ENCODE measurements at regions not wholly inside any gene's neighbourhood (a gene's known extent, or its start where the extent isn't known, plus 50 kb on each side); places are given as distances from the start of the nearest gene placed in this dataset.

DNA sequence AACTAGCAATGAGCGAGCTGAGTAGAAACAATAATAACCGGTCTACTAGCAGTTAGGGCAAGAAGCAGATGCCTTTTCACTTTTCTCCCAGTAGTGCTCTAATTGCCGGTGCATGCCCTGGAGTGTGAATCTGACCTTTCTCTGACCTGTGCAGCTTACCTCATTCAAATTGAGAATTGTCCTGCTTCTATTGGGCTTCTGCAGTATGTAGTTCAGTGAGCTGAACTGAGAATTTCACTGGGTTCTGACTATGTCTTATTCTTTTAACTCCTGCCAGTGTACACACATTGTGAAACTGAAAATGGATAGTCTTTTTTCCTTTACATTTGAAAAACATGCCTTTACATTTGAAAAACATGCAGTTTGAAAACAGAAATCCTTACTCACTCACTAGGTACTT is 157.9 kb upstream of the GRM3 start:
- intact Hi-C loops (cut with DNase I, micrococcal nuclease), result no loop called here
- Histone ChIP-seq H3K4me3 (ENCODE audit: low read length) (no peak overlapping the region), H3K36me3 (ENCODE audit: insufficient read depth, low read length) (no peaks in the 10 kb centered on the region), H3K9me3 (ENCODE audit: control insufficient read depth in 1 of 2, insufficient read depth in 1 of 2, low read length in 2 of 2) (no peaks in the 10 kb centered on the region), H3K27me3 (ENCODE audit: control insufficient read depth in 1 of 2, insufficient read depth in 2 of 2, low read length in 2 of 2) (no peaks in the 10 kb centered on the region), H3K27ac (ENCODE audit: low read depth in 1 of 2, low read length in 2 of 2) (no peak overlapping the region), H3K4me1 (ENCODE audit: insufficient read depth, low read length) (no peaks in the 10 kb centered on the region)
- Mint-ChIP-seq H3K27me3 (no peaks in the 10 kb centered on the region), H3K4me3 (no peak overlapping the region), H3K27ac (no peak overlapping the region), H3K36me3 (ENCODE audit: low read depth) (no peaks in the 10 kb centered on the region), H3K4me1 (ENCODE audit: low read depth) (no peaks in the 10 kb centered on the region), H3K9me3 (peaks cover 12% of the 10 kb centered on the region)
- CTCF ChIA-PET, result no interaction called here
- TF ChIP-seq, protein P1, sequence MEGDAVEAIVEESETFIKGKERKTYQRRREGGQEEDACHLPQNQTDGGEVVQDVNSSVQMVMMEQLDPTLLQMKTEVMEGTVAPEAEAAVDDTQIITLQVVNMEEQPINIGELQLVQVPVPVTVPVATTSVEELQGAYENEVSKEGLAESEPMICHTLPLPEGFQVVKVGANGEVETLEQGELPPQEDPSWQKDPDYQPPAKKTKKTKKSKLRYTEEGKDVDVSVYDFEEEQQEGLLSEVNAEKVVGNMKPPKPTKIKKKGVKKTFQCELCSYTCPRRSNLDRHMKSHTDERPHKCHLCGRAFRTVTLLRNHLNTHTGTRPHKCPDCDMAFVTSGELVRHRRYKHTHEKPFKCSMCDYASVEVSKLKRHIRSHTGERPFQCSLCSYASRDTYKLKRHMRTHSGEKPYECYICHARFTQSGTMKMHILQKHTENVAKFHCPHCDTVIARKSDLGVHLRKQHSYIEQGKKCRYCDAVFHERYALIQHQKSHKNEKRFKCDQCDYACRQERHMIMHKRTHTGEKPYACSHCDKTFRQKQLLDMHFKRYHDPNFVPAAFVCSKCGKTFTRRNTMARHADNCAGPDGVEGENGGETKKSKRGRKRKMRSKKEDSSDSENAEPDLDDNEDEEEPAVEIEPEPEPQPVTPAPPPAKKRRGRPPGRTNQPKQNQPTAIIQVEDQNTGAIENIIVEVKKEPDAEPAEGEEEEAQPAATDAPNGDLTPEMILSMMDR (IDR thresholded peaks at IDR 0.05), result no peak
- ATAC-seq (ENCODE audit: poor library complexity), result no peak
- POLR2A ChIA-PET, result no interaction called here
- DNase-seq, result no peak

DNA sequence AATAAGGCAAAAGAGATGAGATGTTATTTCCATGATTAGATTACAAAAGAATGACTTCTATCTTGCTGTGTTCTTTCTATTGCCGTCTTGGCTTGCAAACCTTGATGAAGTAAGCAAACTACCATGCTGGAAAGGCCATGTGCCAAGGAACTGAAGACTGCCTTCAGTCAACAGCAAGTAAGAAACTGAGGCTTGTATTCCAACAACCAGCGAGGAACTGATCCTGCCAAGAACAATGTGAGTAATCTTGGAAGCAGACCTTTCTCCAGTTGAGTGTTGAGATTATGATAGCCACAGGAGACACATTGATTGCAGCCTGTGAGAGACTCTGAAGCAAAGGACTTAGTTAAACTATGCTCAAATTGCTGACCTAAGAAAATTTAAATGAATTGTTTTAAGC is 164.6 kb upstream of the GRM3 start:
- intact Hi-C loops (cut with DNase I, micrococcal nuclease), result no loop called here
- Histone ChIP-seq H3K4me3 (ENCODE audit: low read length) (no peak overlapping the region), H3K4me1 (ENCODE audit: insufficient read depth, low read length) (no peaks in the 10 kb centered on the region), H3K36me3 (ENCODE audit: insufficient read depth, low read length) (no peaks in the 10 kb centered on the region), H3K27ac (ENCODE audit: low read depth in 1 of 2, low read length in 2 of 2) (no peak overlapping the region), H3K9me3 (ENCODE audit: control insufficient read depth in 1 of 2, insufficient read depth in 1 of 2, low read length in 2 of 2) (no peaks in the 10 kb centered on the region), H3K27me3 (ENCODE audit: control insufficient read depth in 1 of 2, insufficient read depth in 2 of 2, low read length in 2 of 2) (no peaks in the 10 kb centered on the region)
- peaks cover 5% of the 10 kb centered on the region for H3K9me3 Mint-ChIP-seq
- no peak overlapping the region for H3K27ac Mint-ChIP-seq
- H3K4me1 Mint-ChIP-seq (ENCODE audit: low read depth), result no peaks in the 10 kb centered on the region
- no peaks in the 10 kb centered on the region for H3K36me3 Mint-ChIP-seq (ENCODE audit: low read depth)
- ChIA-PET POLR2A (no interaction called here), CTCF (no interaction called here)
- H3K4me3 Mint-ChIP-seq, result no peak overlapping the region
- no peak for ATAC-seq (ENCODE audit: poor library complexity)
- DNase-seq, result no peak
- H3K27me3 Mint-ChIP-seq, result no peaks in the 10 kb centered on the region
- TF ChIP-seq, protein P1 (IDR thresholded peaks at IDR 0.05), result no peak

DNA sequence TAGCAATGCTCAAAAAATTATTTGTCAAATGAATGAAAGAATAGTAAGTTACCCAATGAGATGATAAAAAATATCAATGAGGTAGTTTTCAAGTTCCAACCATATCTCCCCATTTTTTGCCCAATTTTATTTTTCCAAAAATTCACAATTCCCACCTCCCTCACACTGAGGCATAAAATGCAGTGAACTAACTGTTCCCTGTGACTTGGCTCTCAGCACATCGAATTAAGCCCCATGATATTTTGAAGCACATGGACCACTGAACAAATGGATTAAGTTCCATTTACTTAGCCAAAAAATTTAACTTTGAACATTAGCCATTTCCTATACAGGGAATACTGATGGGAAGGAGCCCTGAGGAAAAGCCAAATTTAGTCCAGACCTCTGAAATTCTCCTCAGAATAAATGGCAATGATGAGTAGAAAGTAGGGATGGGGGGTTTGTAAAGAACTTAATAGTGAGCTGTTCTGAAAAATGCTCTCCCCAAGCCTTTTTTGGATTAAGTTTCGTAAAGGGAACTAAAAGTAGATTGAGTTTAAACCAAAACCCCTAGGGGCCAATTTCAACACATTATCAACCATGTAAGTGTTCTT is 166.3 kb upstream of the GRM3 start:
- ATAC-seq (ENCODE audit: poor library complexity) (no peak), DNase-seq (no peak)
- no peak overlapping the region for H3K27ac ChIP-seq (ENCODE audit: low read depth in 1 of 2, low read length in 2 of 2)
- Mint-ChIP-seq H3K27me3 (no peaks in the 10 kb centered on the region), H3K9me3 (peaks cover 5% of the 10 kb centered on the region), H3K4me1 (ENCODE audit: low read depth) (no peaks in the 10 kb centered on the region), H3K4me3 (no peak overlapping the region), H3K27ac (no peak overlapping the region), H3K36me3 (ENCODE audit: low read depth) (no peaks in the 10 kb centered on the region)
- H3K4me3 ChIP-seq (ENCODE audit: low read length), result no peak overlapping the region
- no peaks in the 10 kb centered on the region for H3K36me3 ChIP-seq (ENCODE audit: insufficient read depth, low read length)
- TF ChIP-seq, protein P1 (IDR thresholded peaks at IDR 0.05), result no peak
- ChIA-PET CTCF (no interaction called here), POLR2A (no interaction called here)
- H3K9me3 ChIP-seq (ENCODE audit: control insufficient read depth in 1 of 2, insufficient read depth in 1 of 2, low read length in 2 of 2), result no peaks in the 10 kb centered on the region
- intact Hi-C loops (cut with DNase I, micrococcal nuclease), result no loop called here
- no peaks in the 10 kb centered on the region for H3K4me1 ChIP-seq (ENCODE audit: insufficient read depth, low read length)
- no peaks in the 10 kb centered on the region for H3K27me3 ChIP-seq (ENCODE audit: control insufficient read depth in 1 of 2, insufficient read depth in 2 of 2, low read length in 2 of 2)

All from CD4-positive, alpha-beta T cell (primary cell).